DMS 273 (cell line): ENCODE measurements at regions not wholly inside any gene's neighbourhood (a gene's known extent, or its start where the extent isn't known, plus 50 kb on each side); places are given as distances from the start of the nearest gene placed in this dataset.
"Not testable (repeated sequence)": the region's sequence is repeated elsewhere in the genome, so short reads cannot be mapped to it uniquely, and the experiment has no call there.

ENCODE experiments used
- DNase-seq: peaks from one replicate; lab custom pipeline; 2025; ENCODE audit not compliant: unreplicated experiment; lab: John Stamatoyannopoulos, UW

DNA sequence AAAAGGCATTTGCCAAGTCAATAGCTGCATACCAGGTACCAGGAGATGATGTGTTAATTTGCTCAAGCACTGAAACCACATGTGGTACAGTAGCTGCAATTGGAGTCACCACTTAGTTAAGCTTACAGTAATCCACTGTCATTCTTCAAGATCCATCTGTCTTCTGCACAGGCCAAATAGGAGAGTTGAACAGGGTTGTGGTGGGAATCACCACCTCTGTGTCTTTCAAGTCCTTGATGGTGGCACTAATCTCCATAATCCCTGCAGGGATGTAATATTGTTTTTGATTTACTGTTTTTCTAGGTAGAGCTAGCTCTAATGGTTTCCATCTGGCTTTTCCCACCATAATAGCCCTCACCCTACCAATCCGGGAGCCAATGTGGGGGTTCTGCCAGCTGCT is 91.9 kb downstream of the FCRL5 start:
- no peak for DNase-seq

DNA sequence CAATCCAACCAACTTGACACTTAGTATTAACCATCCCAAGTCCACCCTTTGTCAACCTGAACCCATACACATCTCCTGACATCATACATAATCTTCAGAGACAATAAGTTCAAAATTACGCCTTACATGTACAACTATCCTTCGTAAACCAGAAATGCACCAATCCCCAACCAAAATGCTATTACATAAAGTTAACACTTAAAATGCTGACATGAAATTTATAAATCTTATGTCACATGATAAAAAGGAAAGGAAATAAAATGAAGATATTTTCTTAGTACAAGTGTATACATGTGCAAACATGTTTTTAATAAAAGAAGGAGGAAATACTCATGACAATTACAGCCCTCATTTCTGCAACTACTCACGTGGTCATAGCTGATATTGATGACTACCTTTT is 95.0 kb downstream of the FCRL5 start:
- DNase-seq: no peak

DNA sequence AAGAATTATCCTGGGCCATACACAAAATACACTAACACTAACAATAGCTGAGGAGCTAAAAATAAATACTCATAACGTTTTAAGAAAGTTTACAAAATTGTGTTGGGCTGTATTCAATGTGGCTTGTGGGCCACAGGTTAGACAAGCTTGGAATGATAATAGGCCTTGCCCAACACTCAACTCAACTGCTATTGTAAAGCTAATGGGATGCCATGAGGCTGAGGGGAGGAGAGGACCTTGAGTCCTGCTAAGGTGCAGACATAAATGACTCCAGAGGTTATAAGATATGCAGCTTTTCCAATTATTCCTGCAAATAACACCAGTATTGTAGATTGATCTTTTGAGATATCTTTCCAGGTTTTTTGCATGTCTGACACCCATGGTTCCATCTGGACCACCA is 97.0 kb downstream of the FCRL5 start:
- no peak for DNase-seq

DNA sequence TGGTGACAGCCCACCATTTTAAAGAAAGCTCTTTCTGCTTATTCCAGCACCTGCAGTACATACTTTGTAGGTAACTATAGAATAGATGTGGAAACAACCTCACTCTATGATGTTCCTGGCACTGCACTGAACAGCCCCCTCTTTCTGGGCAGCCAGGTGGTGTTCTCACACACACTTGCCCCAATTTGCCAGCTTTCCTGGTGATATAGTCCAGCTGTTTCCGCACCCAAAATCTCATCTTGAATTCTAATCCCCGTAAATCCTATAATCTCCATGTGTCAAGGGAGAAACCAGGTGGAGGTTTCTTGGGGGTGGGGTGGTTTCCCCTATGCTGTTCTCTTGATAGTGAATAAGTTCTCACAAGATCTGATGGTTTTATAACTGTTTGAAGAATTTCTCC is 102.2 kb downstream of the FCRL5 start:
- DNase-seq: no peak

DNA sequence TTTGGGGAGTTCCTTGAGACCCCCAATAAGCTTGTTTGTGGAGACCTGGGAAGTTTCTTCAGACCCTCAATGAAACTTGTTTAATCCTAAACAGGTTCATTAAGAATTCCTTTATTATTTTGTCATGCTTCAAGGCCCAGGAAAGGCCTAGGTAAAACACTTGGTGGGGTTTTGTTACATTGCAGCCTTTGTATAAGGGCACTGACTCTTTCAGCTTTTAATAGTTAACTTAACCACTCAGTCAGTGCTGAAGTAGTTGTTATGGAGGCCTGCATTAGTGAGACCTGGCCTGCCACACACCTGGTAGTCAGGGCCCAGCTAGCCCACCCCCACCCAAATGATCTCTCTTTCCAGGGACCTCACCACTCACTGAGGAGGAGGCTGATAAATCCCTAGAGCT is 103.7 kb downstream of the FCRL5 start:
- no peak for DNase-seq

DNA sequence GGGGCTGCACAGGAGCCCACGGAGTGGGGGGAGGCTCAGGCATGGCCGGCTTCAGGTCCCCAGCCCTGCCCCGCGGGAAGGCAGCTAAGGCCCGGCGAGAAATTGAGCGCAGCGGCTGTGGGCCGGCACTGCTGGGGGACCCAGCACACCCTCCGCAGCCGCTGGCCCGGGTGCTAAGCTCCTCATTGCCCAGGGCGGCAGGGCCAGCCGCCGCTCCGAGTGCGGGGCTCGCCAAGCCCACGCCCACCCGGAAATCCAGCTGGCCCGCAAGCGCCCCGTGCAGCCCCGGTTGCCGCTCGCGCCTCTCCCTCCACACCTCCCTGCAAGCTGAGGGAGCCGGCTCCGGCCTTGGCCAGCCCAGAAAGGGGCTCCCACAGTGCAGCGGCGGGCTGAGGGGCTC is 106.0 kb downstream of the FCRL5 start:
- not testable (repeated sequence) for DNase-seq

DNA sequence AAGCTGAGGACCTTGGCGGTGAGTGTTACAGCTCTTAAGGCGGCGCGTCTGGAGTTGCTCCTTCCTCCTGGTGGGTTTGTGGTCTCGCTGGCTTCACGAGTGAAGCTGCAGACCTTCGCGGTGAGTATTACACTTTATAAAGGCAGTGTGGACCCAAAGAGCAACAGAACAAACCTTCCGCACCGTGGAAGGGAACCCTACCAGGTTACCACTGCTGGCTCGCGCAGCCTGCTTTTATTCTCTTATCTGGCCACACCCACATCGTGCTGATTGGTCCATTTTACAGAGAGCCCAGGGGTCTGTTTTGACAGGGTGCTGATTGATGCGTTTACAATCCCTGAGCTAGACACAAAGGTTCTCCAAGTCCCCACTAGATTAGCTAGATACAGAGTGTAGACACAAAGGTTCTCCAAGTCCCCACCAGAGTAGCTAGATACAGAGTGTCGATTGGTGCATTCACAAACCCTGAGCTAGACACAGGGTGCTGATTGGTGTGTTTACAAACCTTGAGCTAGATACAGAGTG is 106.6 kb downstream of the FCRL5 start:
- not testable (repeated sequence) for DNase-seq

DNA sequence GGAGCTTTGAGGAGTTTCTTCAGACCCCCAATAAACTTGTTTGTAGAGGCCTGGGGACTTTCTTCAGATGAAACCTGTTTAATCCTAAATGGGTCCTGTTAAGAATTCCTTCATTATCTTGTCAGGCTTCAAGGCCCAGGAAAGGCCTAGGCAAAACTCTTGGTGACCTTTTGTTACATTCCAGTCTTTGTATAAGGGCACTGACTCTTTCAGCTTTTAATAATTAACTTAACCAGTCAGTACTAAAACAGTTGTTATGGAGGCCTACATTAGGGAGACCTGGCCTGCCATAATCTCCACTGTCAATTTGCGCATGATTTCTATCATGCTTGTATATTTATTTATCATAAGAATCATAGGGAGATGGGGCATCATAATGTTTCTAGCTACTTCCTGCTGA is 110.2 kb downstream of the FCRL5 start:
- DNase-seq: no peak

DNA sequence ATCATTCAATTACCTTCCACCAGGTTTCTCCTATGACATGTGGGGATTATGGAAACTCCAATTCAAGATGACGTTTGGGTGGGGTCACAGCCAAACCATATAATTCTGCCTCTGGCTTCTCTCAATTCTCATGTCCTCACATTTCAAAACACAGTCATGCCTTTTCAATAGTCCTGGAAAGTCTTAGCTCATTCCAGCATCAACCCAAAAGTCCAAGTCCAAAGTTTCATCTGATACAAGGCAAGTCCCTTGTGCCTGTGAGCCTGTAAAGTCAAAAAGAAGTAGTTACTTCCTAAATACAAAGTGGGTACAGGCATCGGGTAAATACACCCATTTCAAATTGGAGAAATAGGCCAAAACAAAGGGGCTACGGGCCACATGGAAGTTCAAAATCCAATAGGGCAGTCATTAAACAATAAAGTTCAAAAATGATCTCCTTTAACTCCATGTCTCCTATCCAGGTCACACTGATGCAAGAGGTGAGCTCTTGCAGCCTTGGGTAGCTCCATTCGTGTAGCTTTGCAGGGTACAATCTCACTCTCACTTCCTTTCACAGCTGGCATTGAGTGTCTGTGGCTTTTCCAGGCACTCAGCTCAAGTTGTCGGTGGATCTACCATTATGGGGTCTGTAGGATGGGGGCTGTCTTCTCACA is 112.9 kb downstream of the FCRL5 start:
- DNase-seq: no peak

DNA sequence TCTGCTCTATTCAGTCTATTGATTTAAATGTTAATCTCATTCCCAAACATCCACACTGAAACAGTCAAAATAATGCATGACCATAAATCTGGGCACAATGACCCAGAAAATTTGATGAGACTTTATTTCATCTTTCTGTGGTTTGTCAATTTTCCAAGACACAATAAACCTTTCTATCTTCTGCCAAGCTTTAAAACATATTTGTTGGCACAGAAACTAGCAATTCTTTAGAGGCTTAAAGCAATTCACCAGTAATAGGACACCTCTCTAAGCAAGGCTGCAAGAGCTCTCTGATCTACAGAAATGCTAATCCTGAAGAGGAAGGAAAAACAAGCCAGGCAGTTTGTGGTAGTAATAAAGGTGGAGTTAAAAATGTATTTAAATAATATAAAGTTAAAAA is 113.7 kb downstream of the FCRL5 start:
- DNase-seq: no peak

DNA sequence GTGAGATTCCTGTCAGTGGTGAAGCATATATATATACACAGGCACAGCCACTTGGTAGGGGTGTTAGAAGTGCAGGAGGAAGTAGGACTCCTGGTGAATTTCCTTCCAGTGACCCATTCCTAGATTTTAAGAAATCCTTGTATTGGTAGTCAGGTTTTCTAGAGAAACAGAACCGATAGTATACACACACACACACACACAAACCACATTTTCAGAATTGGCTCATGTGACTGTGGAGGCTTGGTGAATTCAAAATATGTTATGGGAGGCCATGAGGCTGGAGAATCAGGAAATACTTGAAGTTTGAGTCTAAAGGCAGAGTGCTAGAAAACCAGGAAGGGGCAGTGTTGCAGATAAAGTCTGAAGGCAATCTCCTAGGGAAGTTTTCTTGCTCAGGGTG is 114.2 kb downstream of the FCRL5 start:
- no peak for DNase-seq

DNA sequence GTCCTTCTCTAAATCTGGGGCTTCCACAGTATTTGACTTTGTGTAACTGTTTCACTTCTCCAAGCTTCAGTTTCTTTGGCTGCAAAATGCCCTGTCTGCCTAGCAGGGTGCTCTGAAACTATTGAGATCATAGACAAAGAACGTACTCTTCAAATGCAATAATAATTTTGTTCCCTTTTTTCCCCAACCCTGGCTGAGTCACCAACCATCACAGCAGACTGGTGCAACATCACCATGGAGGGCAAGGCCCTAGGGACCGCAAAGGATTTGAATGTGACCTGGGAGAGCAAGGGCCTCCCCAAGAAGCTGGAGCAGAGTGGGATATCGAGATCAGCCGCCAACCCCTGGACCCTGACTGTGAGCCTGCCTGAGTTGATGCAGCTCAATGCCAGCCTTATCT is 115.0 kb downstream of the FCRL5 start:
- DNase-seq: no peak

DNA sequence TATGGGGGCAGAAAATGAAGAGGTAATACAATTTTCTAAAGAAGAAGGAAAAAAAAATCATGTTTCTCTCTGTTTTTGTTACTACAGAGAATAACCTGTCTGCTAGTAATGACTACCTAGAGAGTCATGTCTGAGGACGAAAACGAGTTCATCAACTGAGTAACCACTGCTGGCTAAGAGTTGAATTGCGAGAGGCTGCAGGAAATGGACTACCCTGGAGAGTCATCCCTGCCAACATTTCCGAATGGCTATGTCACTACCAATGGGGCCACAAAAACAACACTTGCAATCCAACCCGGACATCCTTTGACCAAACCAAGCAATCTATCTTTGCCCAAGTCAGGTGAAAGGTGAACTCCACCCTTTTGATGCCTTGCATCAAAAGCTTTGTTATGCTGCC is 120.6 kb downstream of the FCRL5 start:
- no peak for DNase-seq

DNA sequence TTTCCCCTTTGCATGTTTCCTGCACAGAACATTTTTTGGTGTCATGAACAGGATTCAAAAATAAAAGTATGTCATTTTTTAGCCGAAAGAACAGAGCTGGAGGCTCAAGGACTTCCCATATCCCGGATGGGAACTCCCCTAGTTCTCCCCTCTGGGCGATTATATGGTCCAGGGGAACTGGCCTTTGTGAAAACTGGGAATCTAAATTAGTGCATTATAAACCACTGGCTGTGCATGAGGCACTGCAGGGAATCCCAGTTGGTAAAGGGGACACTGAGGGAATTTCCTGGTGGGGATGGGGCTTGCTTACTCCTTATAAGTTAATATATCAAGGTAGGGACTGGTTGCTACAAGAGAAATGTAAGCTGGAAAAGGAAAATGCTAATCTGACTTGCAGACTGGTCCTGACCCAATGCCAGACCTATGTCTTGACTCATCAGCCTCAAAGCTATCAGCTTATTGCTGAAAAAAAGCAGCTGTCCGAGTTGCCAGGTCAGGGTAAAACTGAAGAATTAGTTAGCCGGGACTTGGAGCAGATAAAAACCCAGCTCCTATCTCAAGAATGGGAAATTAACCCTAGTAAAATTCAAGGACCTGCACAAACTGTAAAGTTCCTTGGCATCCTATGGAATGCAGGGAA is 122.6 kb downstream of the FCRL5 start:
- DNase-seq: no peak

DNA sequence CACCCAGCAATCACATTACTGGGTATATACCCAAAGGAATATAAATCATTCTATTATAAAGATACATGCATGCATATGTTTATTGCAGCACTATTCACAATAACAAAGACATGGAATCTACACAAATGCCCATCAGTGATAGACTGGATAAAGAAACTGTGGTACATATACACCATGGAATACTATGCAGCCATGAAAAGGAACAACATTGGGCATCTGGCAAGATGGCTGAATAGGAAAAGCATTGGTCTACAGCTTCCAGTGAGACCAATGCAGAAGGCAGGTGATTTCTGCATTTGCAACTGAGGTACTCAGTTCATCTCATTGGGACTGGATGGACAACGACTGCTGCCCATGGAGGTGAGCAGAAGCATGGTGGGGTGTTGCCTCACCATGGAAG is 128.6 kb downstream of the FCRL5 start:
- DNase-seq: not testable (repeated sequence)

DNA sequence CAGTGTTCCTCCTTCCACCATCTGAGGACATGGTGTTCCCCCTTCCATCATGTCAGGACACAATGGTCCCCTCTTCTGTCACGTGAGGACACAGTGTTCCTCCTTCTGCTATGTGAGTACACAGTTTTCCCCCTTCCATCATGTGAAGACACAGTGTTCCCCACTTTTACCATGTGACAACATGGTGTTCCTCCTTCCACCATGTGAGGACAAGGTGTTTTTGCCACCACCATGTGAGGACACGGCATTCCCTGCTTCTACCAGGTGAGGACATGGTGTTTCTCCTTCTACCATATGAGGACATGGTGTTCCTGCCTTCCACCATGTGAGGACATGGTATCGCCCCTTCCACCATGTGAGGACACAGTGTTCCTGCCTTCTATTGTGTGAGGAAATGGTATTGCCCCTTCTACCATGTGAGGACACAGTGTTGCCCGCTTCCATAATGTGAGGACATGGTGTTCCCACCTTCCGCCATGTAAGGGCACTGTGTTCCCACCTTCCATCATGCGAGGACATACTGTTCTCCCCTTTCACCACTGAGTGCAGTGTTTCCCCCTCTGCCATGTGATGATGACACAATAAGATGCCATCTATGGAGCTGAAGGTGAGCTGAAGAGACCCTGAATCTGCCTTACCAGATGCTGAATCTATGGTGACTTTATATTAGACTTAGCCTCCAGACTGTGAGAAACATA is 132.3 kb downstream of the FCRL5 start:
- DNase-seq: no peak

DNA sequence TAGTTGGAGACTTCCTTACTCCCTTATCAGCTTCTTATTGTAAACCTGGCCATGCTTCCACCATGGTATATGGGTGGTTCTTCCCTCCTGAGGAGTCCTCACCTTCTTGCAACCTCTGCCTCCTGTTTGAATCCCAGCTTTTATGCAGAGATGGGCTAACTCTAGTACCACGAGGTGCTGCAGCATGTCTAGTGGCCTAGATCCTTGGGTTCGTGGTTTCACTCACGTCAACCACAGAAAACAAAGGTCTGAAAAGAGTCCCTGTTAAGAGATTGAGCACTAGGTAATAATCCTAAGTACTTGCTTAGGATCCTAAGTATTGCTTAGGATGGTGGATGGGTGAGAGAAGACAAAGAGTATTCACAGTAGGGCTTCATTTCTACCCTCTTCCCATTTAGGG is 133.7 kb downstream of the FCRL5 start:
- no peak for DNase-seq

DNA sequence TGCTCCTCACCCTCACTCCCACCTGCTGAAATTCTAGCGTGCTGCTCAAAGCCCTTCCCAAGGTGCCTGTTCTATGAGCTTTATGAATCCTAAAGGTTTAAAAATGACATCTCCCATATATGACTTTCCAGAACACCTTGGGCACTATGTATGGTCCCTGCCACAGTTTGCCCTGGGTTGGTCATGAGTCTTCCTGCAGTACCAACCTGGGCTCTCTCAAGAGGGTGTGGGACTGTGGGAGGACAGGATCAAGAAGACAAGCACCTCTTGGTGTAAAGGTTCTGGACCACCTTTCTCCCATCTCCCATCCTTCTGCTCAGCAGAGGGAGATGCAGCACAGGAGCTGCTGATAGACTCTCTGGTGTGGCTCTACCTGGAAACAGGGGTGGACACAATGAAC is 134.1 kb downstream of the FCRL5 start:
- no peak for DNase-seq

DNA sequence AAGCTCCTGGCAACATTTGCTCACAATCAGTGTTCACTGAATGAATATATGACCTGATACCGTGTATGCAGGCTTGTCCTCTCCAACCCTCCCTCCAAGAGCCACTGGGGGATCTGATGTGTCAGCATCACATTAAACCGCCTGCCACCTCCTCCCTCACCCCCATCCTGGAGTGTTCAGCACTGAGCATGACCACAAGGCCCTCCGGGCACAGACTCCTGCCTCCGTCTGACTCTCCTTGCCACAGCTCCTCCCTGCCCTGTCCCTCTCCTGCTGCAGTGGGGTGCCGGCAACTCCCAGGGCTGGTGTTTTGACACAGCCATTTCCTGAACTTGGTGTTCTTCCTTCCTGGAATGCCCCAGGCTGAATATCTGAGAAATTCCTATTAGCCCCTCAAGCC is 136.7 kb downstream of the FCRL5 start:
- DNase-seq: no peak

DNA sequence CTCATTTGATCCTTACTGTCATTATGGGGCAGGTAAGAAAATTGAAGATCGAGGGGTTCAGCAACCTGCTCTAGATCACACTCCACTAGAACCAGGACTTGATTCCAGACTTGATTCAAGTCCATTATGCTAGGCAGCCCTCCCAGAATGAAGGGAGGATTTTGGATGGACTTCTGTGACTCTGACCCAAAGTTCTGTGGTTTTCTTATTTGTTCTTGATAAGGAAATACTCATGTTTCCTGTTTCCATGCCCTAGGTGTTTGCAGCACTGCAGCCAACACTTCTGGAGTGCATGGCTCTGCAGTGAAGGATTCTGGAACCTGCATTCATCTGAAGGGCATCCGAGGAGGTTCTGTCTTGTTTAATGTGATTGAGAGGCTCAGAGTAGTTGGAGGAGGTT is 140.0 kb downstream of the FCRL5 start:
- DNase-seq: no peak

DNA sequence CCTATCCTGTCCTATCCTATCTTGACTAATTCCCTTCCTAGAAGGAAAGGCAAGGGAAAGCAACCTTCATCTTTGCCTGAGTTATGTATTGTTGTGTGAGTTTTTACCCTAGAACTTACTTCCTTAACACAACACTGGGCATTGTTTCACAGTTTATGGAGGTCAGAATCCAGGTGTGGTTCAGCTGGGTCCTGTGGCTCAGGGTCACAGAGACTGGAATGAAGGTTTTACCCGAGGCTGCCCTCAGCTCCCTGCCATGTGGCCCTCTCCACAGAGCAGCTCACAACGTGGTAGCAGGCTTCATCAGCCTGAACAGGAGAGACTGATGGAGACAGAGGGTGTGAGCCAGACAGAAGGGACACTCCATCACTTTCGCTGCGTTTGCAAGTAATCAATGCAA is 140.5 kb downstream of the FCRL5 start:
- no peak for DNase-seq

DNA sequence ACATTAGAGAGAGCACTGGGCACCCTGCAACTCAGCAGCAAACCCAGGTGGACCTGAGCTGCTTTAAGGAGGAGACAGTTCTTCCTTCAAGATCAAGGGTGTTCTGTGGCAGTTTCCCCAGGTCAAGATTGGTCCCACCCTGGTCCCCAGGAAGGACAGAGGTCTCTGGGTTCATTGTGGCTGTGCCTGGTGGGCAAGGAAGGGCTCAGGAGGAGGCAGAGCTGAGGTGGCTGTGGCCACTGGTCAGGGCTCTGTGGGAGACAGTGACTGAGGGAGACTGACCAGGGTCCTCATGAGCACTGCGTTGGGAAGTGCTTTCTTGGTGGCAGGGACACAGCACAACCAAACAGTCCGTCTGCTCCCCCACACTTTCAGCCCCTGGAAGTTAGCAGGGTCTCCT is 141.3 kb downstream of the FCRL5 start:
- DNase-seq: no peak
